Osteoblast (primary cell): ENCODE measurements at regions not wholly inside any gene's neighbourhood (a gene's known extent, or its start where the extent isn't known, plus 50 kb on each side); places are given as distances from the start of the nearest gene placed in this dataset.

Source experiments
- DNase-seq: peaks from one replicate; pipeline ENCODE4 v3.0.0; 2011; ENCODE audit warnings: low spot score, mixed read lengths; ENCODE audit not compliant: insufficient read length; ENCODE audit errors: missing footprints
- H2AFZ ChIP-seq: 2 replicates; pipeline ENCODE4 v1.6.0; 2011; ENCODE audit warnings: mild to moderate bottlenecking, low read length
- H3K27ac ChIP-seq: 2 replicates; pipeline ENCODE4 v1.5.1; 2011; ENCODE audit warnings: mild to moderate bottlenecking, low read depth, low read length, moderate library complexity
- H3K27me3 ChIP-seq: 2 replicates; pipeline ENCODE4 v1.6.0; 2012; ENCODE audit warnings: mild to moderate bottlenecking, control low read depth, inconsistent platforms, low read length, moderate library complexity; ENCODE audit not compliant: insufficient read depth
- H3K36me3 ChIP-seq: 2 replicates; pipeline ENCODE4 v1.5.1; 2011; ENCODE audit warnings: mild to moderate bottlenecking, low read length, control low read depth, moderate library complexity; ENCODE audit not compliant: insufficient read depth
- H3K4me1 ChIP-seq: 2 replicates; pipeline ENCODE4 v1.5.1; 2011; ENCODE audit warnings: mild to moderate bottlenecking, low read length, control low read depth, moderate library complexity; ENCODE audit not compliant: insufficient read depth
- H3K4me2 ChIP-seq: 2 replicates; pipeline ENCODE4 v1.6.0; 2011; ENCODE audit warnings: mild to moderate bottlenecking, low read length; ENCODE audit not compliant: insufficient read depth
- H3K4me3 ChIP-seq: fragments of 200-600 bp; sonication (generic); 3 replicates; pipeline ENCODE4 v1.5.1; 2012; ENCODE audit warnings: mild to moderate bottlenecking, low read length, inconsistent platforms; ENCODE audit not compliant: insufficient read depth
- H3K79me2 ChIP-seq: 2 replicates; pipeline ENCODE4 v1.6.0; 2012; ENCODE audit warnings: mild to moderate bottlenecking, low read length, control low read depth, inconsistent platforms; ENCODE audit not compliant: insufficient read depth
- H3K9me3 ChIP-seq: 2 replicates; pipeline ENCODE4 v1.5.1; 2011; ENCODE audit warnings: low read depth, low read length, control low read depth
- H4K20me1 ChIP-seq: 2 replicates; pipeline ENCODE4 v1.6.0; 2012; ENCODE audit warnings: mild to moderate bottlenecking, low read length, control low read depth; ENCODE audit not compliant: insufficient read depth
- CTCF ChIP-seq: IDR thresholded peaks from 2 replicates; pipeline ENCODE4 v1.5.1; 2011; ENCODE audit warnings: mild to moderate bottlenecking, low read depth, low read length, moderate library complexity; ENCODE audit errors: extremely low read depth

GRCh38 chr3:16665282-16665741, 60.1 kb upstream of the DAZL start:
- peak overlapping the region; percentile 50 for H3K4me2 ChIP-seq
- H3K9me3 ChIP-seq: no peaks in the 10 kb centered on the region
- no peaks in the 10 kb centered on the region for H4K20me1 ChIP-seq
- DNase-seq: no peak
- H3K36me3 ChIP-seq: no peaks in the 10 kb centered on the region
- H3K27ac ChIP-seq: no peak overlapping the region
- peaks cover 13% of the 10 kb centered on the region for H3K4me1 ChIP-seq
- H2AFZ ChIP-seq: peak overlapping the region; percentile 45
- no peak overlapping the region for H3K4me3 ChIP-seq
- H3K79me2 ChIP-seq: no peaks in the 10 kb centered on the region
- TF ChIP-seq CTCF: no peak
- H3K27me3 ChIP-seq: no peaks in the 10 kb centered on the region

- H3K79me2 ChIP-seq: no peaks in the 10 kb centered on the region
- no peak for DNase-seq
- no peaks in the 10 kb centered on the region for H3K36me3 ChIP-seq
- no peak overlapping the region for H3K27ac ChIP-seq
- H2AFZ ChIP-seq: no peak overlapping the region
- no peak overlapping the region for H3K4me2 ChIP-seq
- no peak for TF ChIP-seq CTCF
- H3K9me3 ChIP-seq: no peaks in the 10 kb centered on the region
- H4K20me1 ChIP-seq: no peaks in the 10 kb centered on the region
- no peak overlapping the region for H3K4me3 ChIP-seq
- peaks cover 13% of the 10 kb centered on the region for H3K4me1 ChIP-seq
- no peaks in the 10 kb centered on the region for H3K27me3 ChIP-seq
These were observed 61.0 kb upstream of the DAZL start for GRCh38 chr3:16666206-16666605.

GRCh38 chr3:16667633-16668032, 62.4 kb upstream of the DAZL start:
- no peak overlapping the region for H3K27ac ChIP-seq
- H3K4me2 ChIP-seq: no peak overlapping the region
- H3K4me1 ChIP-seq: peaks cover 13% of the 10 kb centered on the region
- no peaks in the 10 kb centered on the region for H4K20me1 ChIP-seq
- H3K27me3 ChIP-seq: no peaks in the 10 kb centered on the region
- H2AFZ ChIP-seq: no peak overlapping the region
- no peaks in the 10 kb centered on the region for H3K79me2 ChIP-seq
- no peak for DNase-seq
- no peaks in the 10 kb centered on the region for H3K9me3 ChIP-seq
- no peak for TF ChIP-seq CTCF
- no peaks in the 10 kb centered on the region for H3K36me3 ChIP-seq
- no peak overlapping the region for H3K4me3 ChIP-seq

GRCh38 chr3:16668776-16669545, 63.7 kb upstream of the DAZL start:
- no peaks in the 10 kb centered on the region for H3K9me3 ChIP-seq
- H4K20me1 ChIP-seq: no peaks in the 10 kb centered on the region
- H3K4me2 ChIP-seq: no peak overlapping the region

More at GRCh38 chr3:16668776-16669545, 63.7 kb upstream of the DAZL start:
- H3K36me3 ChIP-seq: no peaks in the 10 kb centered on the region
- H3K4me3 ChIP-seq: no peak overlapping the region
- no peak overlapping the region for H2AFZ ChIP-seq
- no peak overlapping the region for H3K27ac ChIP-seq
- no peaks in the 10 kb centered on the region for H3K27me3 ChIP-seq
- DNase-seq: no peak
- no peak for TF ChIP-seq CTCF
- no peaks in the 10 kb centered on the region for H3K79me2 ChIP-seq
- H3K4me1 ChIP-seq: peaks cover 9% of the 10 kb centered on the region
